ENCODE measurements at regions not wholly inside any gene's neighbourhood (a gene's known extent, or its start where the extent isn't known, plus 50 kb on each side); places are given as distances from the start of the nearest gene placed in this dataset.

DNA sequence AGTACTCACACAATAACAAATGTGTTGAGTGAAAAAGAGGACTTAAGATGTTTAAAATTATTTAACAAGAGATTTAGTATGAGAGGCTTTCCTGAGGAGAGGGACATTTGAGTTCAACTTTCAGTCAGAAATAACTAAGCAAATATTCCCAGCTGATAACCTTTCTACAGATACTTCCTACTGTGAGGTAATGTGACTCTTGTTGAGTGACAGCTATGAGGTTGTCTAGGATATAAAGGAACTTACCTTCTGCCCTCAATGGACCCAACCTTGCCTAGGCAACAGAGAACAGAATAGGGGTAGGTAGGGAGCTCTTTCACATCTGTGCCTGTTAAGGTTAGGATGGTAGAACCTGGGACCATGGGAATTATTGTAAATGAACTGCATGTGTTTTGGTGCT, 54.7 kb downstream of the GLUD2 start:
- DNase-seq (ENCODE audit: low read depth), result no peak

DNA sequence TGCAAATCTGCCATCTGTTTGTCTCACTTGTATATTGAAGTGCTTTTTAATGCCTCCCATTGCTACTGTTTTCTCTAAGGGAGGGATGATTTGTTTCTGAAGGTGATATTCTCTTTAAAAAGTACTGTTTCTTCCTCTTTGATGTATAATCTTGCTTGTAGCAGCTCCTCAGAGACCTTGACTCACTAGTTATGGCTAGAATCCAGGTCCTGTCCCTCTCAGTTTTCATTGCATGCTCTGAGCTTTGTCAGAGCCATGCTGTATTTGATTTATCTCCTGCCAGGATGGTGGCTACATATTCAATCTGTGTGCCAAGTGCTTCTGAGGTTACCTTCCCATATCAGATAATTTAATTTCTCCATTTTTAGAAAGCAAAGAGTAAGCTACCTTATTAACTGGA, 56.0 kb downstream of the GLUD2 start:
- DNase-seq (ENCODE audit: low read depth), result no peak

DNA sequence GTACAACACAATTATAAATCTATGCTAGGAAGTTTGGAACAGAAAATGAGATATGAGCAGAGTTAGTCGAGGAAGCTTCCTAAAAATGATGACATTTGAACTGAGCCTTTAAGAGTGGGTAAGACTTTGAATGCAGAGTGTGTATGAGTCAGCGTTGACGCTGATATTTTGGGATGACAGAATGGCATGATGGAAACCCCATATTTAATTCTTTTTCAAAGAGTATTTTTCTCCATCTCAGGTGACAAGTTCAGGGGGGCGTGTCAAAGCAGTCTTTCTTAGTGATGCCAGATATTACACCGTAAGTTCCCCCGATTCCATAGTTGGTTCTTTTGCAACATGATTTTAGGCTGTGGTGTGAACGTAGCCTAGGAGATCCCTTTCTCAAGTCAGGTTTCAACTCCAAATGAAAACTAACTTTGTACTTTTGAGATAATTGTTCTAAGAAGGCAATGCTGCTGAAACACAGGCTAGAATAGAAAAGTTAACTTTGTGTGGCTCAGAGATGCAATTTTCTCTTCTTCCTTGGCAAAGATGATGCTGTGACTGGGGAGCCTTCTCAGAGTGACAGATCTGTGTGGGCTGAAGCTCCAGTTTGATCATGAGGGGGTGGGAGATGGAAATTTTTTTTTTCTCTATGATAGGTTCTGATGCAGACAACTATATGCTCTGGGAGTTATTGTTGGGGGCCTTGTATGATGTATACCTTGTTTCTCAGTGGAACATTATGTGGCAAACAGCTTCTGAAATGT, 59.2 kb downstream of the GLUD2 start:
- DNase-seq (ENCODE audit: low read depth), result no peak

DNA sequence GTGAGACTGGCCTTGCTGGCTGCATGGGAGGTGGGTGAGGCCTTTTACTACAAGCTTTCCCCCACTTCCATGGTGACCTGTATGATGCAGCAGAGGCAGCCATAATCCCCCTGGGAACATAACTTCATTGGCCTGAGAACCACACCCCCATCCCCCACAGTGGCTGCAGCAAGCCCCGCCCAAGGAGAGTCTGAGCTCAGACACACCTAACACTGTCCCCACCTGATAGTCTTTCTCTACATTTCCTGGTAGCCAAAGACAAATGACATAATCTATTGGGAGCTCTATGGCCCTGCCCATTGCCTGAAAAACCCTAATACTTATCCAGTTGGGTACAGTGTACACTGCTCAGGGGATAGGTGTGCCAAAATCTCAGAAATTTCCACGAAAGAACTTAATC, 62.6 kb downstream of the GLUD2 start:
- DNase-seq (ENCODE audit: low read depth), result no peak

DNA sequence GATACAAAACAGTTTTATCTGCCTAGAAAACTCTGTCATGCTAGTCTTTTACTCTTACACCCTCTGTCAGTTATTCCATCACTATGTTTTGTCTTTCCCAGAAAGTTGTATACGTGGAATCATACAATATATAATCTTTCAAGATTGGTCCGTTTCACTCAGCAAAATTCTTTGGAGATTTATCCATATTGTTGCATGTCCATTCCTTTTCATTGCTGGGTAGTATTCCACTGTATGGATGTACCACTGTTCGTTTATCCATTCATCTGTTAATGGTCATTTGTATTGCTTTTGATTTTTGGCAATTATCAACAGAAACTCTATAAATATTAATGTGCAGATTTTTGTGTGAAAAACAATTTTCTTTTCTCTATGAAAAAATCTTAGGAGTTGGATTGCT, 63.1 kb downstream of the GLUD2 start:
- DNase-seq (ENCODE audit: low read depth), result no peak

DNA sequence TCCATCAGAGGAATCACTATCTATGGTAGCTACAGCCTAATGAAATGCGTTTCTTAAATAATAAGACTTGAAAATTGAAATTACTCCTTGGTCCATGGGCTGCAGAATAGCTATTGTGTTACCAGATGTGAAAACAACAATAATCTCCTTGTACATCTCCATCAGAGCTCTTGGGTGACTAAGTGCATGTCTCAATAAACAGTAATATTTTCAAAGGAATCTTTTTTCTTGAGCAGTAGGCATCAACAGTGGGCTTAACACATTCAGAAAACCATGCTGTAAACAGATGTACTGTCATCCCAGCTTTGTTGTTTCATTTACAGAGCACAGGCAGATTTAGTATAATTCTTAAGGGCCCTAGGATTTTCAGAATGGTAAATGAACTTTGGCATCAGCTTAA, 67.3 kb downstream of the GLUD2 start:
- no peak for DNase-seq (ENCODE audit: low read depth)

DNA sequence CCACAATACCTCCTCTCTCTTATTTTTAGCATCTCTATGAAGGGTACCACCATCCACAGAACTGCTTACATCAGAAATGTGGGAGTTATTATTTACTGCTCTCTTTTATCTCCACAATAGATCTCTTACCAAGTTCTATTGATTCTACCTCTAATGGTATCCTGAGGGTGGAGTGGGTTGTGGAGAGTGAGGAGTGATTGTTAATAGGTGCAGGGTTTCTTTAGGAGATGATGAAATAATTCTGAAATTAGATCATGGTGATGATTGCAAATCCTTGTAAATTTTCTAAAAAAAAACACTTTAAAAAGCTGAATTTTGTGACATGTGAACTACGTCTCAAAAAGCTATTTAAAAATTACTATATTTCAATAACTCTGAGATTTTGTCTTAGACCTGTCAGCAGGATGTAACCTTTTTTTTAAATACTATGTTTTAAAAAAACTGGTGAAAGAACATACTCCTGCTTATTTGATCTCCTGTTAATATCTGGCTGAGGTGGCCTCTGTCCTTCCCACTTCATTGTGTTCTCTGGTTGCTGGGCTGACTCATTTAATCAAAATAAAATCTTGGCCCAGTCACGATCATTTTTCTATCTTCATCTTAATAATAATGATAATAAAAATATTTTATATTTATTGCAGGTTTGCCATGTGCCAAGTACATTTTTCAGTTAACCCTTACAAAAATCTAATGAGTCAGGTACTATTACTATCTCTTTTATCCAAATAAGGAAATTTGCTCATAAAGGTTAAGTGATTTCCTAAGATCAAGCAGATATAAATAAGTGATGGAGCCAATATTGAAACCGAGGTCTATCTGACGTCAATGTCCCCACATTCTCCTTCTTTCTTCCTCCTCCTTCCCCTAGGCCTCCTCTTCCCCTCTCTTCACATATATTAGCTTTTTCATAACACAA, 73.5 kb downstream of the GLUD2 start:
- no peak for DNase-seq (ENCODE audit: low read depth)

DNA sequence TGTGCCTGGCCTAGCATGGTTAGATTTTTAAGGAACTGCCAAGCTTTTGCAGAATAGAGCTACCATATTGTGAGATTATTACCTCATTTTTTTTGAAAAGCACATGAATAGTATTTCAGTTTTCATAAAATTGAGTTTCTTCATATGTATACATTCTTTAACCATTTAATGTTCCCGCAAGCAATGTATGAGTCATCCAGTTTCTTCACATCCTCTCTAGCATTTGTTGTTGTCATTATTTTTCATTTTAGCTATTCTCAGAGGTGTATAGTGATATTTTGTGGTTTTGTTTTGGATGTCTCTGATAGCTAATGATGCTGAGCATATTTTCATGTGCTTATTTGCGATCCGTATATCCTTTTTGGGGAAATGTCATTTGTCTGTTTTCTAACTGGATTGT, 74.9 kb downstream of the GLUD2 start:
- no peak for DNase-seq (ENCODE audit: low read depth)

DNA sequence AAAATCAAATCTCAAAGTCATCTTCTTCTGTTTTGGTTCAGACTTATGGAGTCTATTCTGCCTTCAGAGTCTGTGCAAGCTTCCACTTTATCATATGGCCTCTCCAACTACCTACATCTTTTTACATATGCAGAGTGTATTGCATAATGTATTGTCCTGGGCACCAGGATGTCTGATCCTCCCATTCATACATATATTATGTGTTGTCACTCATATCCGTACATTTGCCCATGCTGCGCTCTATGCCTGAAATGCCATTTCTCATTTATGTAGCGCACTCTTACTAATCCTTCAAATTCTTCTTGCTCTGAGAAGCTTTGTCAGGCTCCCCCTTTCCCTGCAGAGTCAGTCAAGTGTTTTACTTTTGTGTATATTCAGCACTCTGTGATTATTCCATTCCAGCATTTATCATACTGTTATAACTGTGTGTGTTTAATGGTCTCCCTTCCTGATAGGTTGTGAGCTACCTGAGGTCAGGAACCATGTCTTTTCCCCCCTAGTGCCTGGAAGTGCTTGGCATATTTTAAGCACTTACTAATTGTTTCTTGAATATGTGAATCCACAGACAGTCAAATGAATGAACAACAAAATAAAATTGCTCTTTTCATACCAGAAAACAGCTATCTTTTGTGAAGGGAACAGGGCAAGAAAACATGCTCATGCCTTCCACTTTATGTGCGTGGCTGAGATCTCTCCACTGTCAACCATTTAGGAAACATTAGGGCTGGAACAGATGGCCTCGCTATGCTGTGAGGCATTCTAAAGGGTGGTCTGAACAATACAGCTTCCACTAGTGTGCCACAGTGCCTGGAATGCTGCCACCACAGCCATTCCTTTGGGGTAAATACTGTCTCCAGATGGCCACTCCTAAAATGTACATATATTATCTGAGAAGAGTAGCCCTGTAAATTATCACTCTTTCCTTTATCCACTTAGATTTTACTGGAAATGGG, 81.8 kb downstream of the GLUD2 start:
- DNase-seq (ENCODE audit: low read depth), result no peak

DNA sequence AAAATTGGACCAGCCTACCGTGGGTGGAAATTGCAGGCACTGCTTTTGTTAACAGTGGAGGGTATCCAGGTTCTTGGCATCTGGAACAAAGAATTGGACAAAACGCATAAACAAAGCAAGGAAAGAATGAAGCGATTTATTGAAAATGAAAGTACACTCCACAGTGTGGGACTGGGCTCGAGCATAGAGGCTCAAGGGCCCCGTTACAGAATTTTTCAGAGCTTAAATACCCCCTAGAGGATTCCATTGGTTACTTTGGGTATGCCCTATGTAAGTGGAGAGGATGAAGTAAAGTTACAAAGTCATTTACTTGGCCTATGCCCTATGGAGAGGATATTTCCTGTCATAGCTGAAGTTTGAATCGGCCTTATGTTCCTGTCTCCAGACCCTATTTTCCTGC, 85.3 kb downstream of the GLUD2 start:
- DNase-seq (ENCODE audit: low read depth), result no peak

DNA sequence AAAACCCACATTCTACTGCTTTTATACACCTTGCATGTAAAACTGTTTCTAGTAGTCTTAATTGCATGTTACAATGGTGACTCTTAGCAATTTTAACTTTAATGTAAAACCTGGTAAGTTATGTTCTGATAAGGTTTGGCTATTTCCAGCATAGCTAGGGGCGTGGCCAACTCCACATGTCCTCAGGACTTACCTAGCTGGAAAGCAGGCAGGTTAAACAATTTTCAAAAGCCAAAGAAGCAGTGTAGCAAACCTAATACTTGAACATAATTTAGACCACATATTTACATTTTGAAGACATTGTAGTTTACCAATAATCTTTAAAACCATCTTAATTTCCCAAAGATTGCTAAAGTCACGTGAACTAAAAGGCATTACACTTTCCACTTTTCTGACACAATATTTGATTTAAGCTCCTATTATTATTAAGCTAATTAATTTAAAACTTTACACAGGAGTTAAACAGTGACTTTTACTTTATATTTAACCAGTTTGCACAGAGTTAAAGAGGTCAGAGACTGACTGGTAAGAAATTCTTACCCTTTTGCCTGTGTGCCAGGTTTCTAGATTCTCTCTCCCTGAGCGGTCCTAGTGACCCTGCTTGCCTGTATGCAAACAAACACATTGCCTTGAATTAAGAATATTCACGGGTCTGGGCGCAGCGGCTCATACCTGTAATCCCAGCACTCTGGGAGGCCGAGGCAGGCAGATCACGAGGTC, 88.2 kb downstream of the GLUD2 start:
- DNase-seq (ENCODE audit: low read depth), result no peak

DNA sequence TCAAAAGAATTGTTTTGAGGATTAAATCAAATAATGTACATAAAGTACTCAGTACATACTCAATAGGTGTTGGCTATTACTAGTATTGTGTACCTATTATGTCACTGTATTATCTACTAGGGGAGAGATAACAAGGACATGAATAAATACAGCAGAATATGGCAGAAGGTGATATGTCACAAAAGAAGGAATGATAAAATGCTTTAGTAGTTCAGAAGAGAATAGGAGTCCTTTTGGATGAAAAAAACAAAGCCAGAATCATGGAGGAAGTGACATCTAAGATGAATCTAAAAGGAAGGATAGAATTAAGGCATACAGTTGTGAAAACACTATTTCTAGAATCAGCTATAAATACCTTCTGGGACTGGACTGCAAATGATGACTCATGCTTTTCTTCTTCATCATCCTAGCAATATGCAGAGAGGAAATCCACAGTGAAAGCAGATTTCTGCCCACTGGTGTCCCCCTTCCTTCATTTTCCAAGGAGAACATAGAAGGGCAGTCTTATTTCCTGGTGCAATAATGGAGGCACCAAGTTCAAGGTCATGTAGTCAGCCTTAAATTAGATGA, 98.7 kb downstream of the GLUD2 start:
- no peak for DNase-seq (ENCODE audit: low read depth)

DNA sequence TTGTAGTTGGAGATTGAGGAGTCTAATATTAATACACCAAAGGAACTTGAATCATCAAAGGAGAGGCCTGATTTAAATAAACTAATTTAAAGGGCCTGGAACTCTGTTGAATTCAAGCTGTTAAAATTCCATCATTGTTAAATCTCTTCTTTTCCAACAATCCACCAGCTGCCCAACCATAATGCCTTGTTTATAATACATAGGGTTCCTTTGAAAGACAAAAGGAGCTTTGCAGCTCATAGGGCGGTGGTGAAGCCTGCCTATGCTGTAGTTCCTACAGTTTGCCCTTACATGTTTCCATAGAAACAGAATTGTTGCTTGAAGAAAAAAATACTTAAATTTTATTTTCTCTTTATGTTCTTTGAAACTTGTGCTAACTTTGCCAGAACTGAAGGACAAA, 102.8 kb downstream of the GLUD2 start:
- no peak for DNase-seq (ENCODE audit: low read depth)

DNA sequence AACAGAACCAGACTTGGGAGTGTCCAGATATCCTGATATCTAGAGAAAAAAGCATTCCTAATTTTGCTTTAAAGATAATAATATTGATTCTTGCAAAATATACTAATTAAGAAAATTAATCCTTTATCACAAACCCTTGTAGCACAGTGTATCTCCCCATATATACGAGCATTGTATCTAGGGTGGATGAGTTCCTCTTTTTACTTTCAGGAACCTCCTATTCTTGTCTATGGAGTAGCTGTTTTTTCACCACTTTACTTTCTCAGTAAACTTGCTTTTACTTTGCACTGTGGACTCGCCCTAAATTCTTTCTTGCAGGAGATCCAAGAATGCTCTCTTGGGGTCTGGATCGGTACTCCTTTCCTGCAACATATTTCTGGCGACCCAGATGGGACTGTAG, 103.9 kb downstream of the GLUD2 start:
- DNase-seq (ENCODE audit: low read depth), result no peak

DNA sequence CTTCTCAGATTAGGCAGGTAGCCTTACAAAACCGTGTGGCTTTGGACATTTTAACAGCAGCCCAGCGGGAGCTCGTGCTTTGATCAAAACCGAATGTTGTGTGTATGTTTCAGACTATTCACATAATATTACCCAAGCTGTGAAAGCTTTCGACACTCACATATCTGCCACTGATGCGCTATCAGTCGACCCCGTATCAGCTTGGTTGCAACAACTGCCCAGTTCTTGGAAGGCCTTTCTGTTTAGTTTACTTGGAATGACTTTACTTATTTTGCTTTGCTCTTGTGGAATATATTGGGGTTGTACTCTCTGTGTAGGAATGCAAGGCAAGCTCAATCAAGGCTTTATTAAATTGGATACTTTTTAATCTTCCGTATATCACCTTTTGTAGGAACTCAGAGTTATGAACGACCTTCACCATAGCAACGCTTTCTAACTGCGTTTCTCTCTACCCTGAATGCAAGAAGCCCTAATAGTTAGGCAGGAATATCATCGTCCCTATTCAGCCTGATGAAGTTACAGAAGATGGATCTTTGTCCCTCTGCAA, 107.5 kb downstream of the GLUD2 start:
- DNase-seq (ENCODE audit: low read depth), result no peak

DNA sequence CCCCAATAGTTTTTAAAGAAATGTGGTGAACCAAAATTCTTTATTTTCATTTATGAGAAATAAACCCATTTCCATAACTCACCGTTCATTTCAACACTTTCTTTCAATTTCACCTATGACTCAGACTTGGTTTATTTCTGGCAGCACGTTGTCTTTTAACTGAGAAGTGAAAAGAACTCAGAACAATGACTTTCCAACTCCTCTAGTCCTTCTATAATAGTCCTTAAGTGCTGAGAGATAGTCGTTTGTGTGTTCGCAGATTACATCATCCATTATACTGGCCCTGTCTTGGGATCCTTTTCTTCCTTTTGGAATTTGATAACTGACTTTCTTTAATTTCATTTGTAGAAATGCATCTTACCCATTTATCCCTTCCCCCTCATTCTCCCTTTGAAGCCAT, 113.6 kb downstream of the GLUD2 start:
- no peak for DNase-seq (ENCODE audit: low read depth)

DNA sequence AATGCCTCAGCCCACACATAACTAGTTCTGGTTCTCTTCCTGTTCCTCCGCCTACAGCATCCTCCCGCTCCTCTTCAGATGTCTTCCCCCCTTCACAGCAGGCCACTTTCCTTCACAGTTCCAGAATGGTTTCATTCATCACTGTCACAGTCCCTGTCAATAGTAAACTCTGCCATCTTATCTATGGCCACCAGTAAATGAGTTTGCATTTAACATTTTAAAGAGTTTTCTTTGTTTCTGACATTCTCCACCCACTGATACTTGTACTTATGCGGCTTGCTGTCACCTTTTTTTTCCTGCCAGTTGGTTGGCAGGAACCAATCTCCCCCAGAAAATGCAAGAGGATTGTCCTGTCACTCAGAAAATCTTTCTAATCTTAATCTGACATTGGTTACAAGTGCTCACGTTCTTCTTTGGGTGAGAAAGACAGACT, 114.1 kb downstream of the GLUD2 start:
- DNase-seq (ENCODE audit: low read depth), result peak; percentile 0

DNA sequence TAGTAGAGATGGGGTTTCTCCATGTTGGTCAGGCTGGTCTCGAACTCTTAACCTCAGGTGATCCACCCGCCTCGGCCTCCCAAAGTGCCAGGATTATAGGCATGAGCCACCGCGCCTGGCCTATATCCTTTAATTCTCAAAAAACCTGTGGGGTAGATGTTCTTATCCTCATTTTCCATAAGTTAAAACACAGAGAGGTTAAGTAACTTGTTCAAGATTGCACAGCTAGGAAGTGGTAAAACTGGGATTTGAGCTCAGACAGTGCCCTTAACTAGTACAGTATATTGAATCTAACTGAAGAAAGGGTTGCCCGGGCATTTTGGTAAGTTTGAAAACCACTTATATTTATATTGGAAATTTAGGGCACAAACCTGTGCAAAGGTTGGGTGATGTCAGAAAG, 116.0 kb downstream of the GLUD2 start:
- DNase-seq (ENCODE audit: low read depth), result no peak

DNA sequence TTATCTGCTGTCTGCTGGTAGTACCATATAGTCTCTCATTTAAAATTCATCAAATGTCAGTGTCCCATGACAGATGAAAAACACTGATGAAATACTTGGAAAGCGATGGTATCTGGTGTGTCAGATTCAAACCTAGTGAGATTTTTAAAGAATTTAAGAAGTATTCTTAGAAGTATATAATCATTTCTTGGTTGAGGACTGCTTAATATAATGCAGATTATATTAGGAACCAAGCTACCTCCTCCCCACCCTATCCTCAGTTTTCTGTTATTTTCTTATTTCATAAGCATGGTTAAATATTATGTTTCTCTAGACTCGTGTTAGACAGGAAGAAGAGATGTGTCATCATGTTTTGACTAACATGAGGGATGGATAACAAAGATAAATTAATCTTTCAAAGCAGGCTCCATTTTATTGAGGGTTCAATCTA, 118.5 kb downstream of the GLUD2 start:
- DNase-seq (ENCODE audit: low read depth), result no peak

DNA sequence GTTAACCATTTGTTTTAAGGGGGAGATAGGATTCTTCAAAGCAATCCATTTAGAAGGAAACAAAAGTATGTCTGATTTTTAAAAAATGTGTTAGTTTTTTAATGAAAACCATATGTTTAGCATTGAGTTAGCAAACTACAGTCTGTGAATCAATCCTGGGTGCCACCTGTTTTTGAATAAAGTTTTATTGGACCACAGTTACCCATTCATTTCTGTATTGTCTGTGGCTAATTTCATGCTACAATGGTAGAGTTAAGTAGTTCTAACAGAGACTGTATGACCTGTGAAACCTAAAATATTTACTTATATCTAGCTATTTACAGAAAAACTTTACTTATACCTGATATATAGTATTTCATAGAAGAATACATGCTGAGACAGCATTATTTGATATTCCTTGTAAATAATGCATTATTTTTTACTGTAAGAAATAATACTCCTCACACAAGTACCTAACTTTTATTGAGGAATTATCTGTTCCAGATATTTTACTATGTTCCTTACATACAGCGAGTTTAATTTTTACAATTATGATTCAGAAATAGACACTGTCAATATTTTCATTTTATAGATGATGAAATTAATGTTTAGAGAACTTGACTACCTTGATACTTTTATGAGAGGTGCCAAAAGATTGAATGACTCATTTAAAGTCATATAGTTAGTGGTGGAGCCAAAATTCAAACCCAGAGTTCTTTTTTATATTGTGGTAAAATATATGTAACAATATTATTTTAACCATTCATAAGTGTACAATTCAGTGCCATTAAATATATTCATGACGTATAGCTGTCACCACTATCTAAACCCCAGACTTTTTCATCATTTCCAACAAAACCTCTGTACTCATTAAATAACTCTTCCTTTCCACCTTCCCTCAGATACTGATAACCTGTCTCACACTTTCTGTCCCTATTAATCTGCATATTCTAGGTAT, 122.0 kb downstream of the GLUD2 start:
- DNase-seq (ENCODE audit: low read depth), result no peak

Data from activated T-cell treated with anti-CD3 and anti-CD28 coated beads for 48 hours (primary cell).